K562 (cell line): ENCODE measurements at regions not wholly inside any gene's neighbourhood (a gene's known extent, or its start where the extent isn't known, plus 50 kb on each side); places are given as distances from the start of the nearest gene placed in this dataset.

ENCODE experiments used
- ATAC-seq: fragments of 200-7000 bp; cut with Tn5 transposase; 3 replicates; pipeline ENCODE4 v1.9.1; 2020; ENCODE audit warnings: moderate library complexity
- BruUV-seq: library from RNA; stranded (reverse); fragments of 400-500 nt; replicated peaks from 2 replicates; lab custom pipeline; 2021; lab: Mats Ljungman, UMichigan
- CTCF ChIA-PET: fragments of 300-600 bp; formaldehyde crosslinking; extraction: SDS; loops from one replicate; lab custom pipeline; 2021; ENCODE audit warnings: low intra/inter-chr PET ratio; lab: Yijun Ruan, JAX
- POLR2A ChIA-PET: fragments of 300-600, 350-650 bp; sonication (Branson Sonifier 250); formaldehyde crosslinking; extraction: SDS; loops from one replicate; lab custom pipeline; 2021; ENCODE audit warnings: antibody characterized with exemption, inconsistent platforms; lab: Yijun Ruan, JAX
- DNase-seq, 4 experiments: peaks; one replicate each; pipeline versions ENCODE4 v3.0.0 to v3.0.0-alpha.2; 2011 to 2018; ENCODE audit warnings: low spot score in 3 of 4, mixed read lengths in 3 of 4; ENCODE audit errors: extremely low read depth in 1 of 4
- FAIRE-seq: peaks from 2 replicates; lab custom pipeline; 2011; peaks lifted over from hg19 to GRCh38; lab: Jason Lieb, UNC
- H2AFZ ChIP-seq: 2 replicates; pipeline ENCODE4 v1.6.0; 2011; ENCODE audit warnings: low read depth, low read length, control low read depth, inconsistent platforms
- H3K27ac ChIP-seq: fragments of 200-600 bp; 3 replicates; pipeline ENCODE4 v1.8.0; 2011; ENCODE audit warnings: low read depth, mild to moderate bottlenecking, control low read depth, inconsistent platforms, low read length, moderate library complexity, mixed read lengths; ENCODE audit errors: extremely low read depth
- H3K27me3 ChIP-seq, 2 experiments: fragments of 300-600 bp in 1 of 2; 2 replicates in 1 of 2; 3 replicates in 1 of 2; pipeline versions ENCODE4 v1.6.0 to v1.8.0; 2011; ENCODE audit warnings: inconsistent platforms in 2 of 2, low read length in 2 of 2, mild to moderate bottlenecking in 1 of 2, mixed read lengths in 1 of 2, moderate library complexity in 1 of 2; ENCODE audit not compliant: control insufficient read depth in 2 of 2, insufficient read depth in 2 of 2
- H3K36me3 ChIP-seq: fragments of 300-600 bp; 3 replicates; pipeline ENCODE4 v1.8.0; 2011; ENCODE audit warnings: mild to moderate bottlenecking, low read length, inconsistent platforms; ENCODE audit not compliant: control insufficient read depth, insufficient read depth
- H3K4me1 ChIP-seq, 2 experiments: fragments of 200-600 bp in 1 of 2; replicated peaks in 1 of 2; 2 replicates in 1 of 2; 3 replicates in 1 of 2; pipeline versions ENCODE4 v1.5.1 to v1.8.0; 2011; ENCODE audit warnings: inconsistent platforms in 2 of 2, low read length in 2 of 2, mild to moderate bottlenecking in 1 of 2, mixed read lengths in 1 of 2, moderate library complexity in 1 of 2; ENCODE audit not compliant: control insufficient read depth in 2 of 2, insufficient read depth in 2 of 2
- H3K4me2 ChIP-seq: 2 replicates; pipeline ENCODE4 v1.6.1; 2011; ENCODE audit warnings: low read length, control low read depth, inconsistent platforms, mixed read lengths; ENCODE audit not compliant: insufficient read depth
- H3K4me3 ChIP-seq: fragments of 200-600 bp; sonication (generic), shearing (Covaris generic); 2 replicates; pipeline ENCODE4 v1.5.1; 2016; ENCODE audit warnings: control low read depth, inconsistent platforms
- H3K79me2 ChIP-seq: fragments of 200-600 bp; 3 replicates; pipeline ENCODE4 v1.8.0; 2011; ENCODE audit warnings: low read length, inconsistent platforms; ENCODE audit not compliant: control insufficient read depth, insufficient read depth
- H3K9ac ChIP-seq, 2 experiments: 2 replicates each; pipeline versions ENCODE4 v1.6.0 to v1.6.1; 2011; ENCODE audit warnings: low read depth in 2 of 2, low read length in 2 of 2, control low read depth in 1 of 2, inconsistent platforms in 1 of 2, mild to moderate bottlenecking in 1 of 2, mixed read lengths in 1 of 2; ENCODE audit not compliant: insufficient read depth in 1 of 2
- H3K9me1 ChIP-seq: one replicate; pipeline ENCODE4 v1.6.0; 2011; ENCODE audit warnings: inconsistent platforms, mild to moderate bottlenecking, low read length, moderate library complexity; ENCODE audit not compliant: control insufficient read depth, insufficient read depth
- H3K9me3 ChIP-seq: replicated peaks from 2 replicates; pipeline ENCODE4 v1.5.1; 2011; ENCODE audit warnings: low read depth, low read length, inconsistent platforms; ENCODE audit not compliant: control insufficient read depth, insufficient read depth
- H4K20me1 ChIP-seq: replicated peaks from 2 replicates; pipeline ENCODE4 v1.6.1; 2011; ENCODE audit warnings: low read length, inconsistent platforms, mixed read lengths; ENCODE audit not compliant: control insufficient read depth, insufficient read depth
- CSDE1 ChIP-seq, 2 experiments: fragments of 450-650 bp; IDR thresholded peaks; 2 replicates each; pipeline ENCODE4 v1.6.1; 2016; ENCODE audit warnings: mild to moderate bottlenecking in 1 of 2
- KAT7 ChIP-seq: sonication (generic); formaldehyde crosslinking; IDR thresholded peaks from 2 replicates; pipeline ENCODE4 v1.8.0; 2022; ENCODE audit warnings: missing genetic modification reagents, mild to moderate bottlenecking, borderline replicate concordance
- MCM7 ChIP-seq, 2 experiments: fragments of 450-650 bp; IDR thresholded peaks; 2 replicates each; pipeline ENCODE4 v1.6.1; 2016 to 2018
- MEF2D ChIP-seq: conservative IDR thresholded peaks from 2 replicates; pipeline ENCODE4 v1.6.1; 2016; ENCODE audit warnings: low read depth, missing genetic modification characterization, missing compliant biosample characterization
- MYBL2 ChIP-seq, 2 experiments: fragments of 450-650 bp in 1 of 2; sonication (generic) in 1 of 2; formaldehyde crosslinking in 1 of 2; IDR thresholded peaks; 2 replicates each; pipeline versions ENCODE4 v1.6.1 to v1.8.1; 2017 to 2022; ENCODE audit warnings: borderline replicate concordance in 1 of 2, inconsistent platforms in 1 of 2, low read depth in 1 of 2, mild to moderate bottlenecking in 1 of 2, missing genetic modification reagents in 1 of 2, moderate library complexity in 1 of 2
- PPARD ChIP-seq: fragments of 250-450 bp; sonication (Bioruptor Pico); IDR thresholded peaks from 2 replicates; pipeline ENCODE4 v1.8.0; 2022; ENCODE audit warnings: inconsistent platforms, mild to moderate bottlenecking, moderate library complexity
- SAFB ChIP-seq: fragments of 200-400 bp; formaldehyde crosslinking; IDR thresholded peaks from 2 replicates; pipeline ENCODE4 v1.6.1; 2017; ENCODE audit warnings: low read depth, low read length, borderline replicate concordance
- WGBS: fragments of 100-300 bp; shearing (Covaris generic); methylation state at CpG from one replicate; pipeline ENCODE4 v1.1.6; 2016; ENCODE audit warnings: low coverage, mixed read lengths; ENCODE audit not compliant: insufficient coverage; ENCODE audit errors: missing lambda C conversion rate; 5-methylcytosine and 5-hydroxymethylcytosine counted together
- in situ Hi-C: fragments of 300-500 bp; cut with MboI; formaldehyde crosslinking; loops from 4 replicates; pipeline ENCODE4 v1.15.0; 2018; ENCODE audit warnings: inconsistent platforms, mixed read lengths
- intact Hi-C: fragments of 100-400 bp; cut with micrococcal nuclease; formaldehyde crosslinking; loops from 2 replicates; pipeline ENCODE4 v1.14.2; 2022
- TF ChIP-seq, protein P1 (sequence below): fragments of 250-450 bp; sonication (Bioruptor Pico); IDR thresholded peaks from 2 replicates; pipeline ENCODE4 v1.8.0; 2022; ENCODE audit warnings: moderate library complexity, mild to moderate bottlenecking, inconsistent platforms

DNA sequence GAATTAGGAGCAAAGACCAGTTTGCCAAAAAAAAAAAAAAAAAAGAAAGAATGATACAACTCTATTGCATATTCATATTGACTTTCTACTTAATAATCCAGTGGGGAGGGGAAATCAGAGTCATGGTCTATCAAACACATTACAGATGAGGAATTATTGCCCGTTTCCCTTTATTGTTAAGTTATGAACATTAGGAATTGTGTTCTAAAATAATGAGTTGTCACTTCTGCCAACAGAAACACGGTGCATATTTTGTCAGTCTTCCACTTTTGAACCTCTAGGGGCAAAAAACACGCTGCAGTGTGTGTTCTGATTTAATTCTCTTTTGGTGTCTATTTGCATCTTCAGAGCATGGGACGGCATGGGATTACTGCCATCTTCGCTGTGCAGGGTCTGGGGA lies 115.7 kb upstream of the RHOBTB1 start (continued):
- no peak for TF ChIP-seq KAT7 (CRISPR knock-in tag)
- TF ChIP-seq CSDE1 (IDR thresholded peaks at IDR 0.05): no peak

DNA sequence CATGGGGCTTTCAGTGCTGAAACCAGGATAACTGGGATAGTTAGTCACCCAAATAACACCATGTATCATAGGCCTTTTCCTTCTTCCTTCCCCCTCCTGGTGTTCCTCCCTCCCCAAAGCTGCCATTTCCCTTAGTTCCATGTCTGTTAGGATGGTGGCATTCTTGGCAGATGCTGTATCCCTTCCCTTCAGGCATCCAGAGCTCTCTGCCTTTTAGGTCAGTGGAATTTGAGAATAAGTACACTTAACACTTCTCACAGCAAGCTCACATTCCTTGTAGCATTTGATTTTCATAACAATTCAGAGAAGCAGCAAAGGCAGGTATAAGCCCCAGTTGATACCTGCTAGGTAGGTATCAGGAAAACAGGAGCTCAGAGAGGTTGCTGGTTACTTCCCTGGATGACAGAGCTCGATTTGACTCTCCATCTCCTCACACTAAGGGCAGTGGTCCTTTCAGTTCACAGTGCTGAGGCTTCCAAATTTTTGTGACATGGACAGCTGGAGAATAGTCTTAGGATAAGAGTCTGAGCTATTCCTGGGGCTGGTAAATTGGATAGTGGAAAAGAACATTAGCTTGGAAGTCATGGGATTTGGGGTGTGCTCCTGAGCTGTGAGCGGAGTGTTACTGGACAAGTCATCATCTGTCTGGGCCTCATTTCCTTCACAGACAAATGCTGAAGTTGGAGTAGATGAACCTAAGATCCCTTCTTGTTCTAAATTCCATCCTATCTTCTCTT lies 108.7 kb upstream of the RHOBTB1 start:
- H3K4me3 ChIP-seq: no peak overlapping the region
- FAIRE-seq (no peak), ATAC-seq (no peak), DNase-seq (no peak)
- no peaks in the 10 kb centered on the region for H3K79me2 ChIP-seq
- no peak for TF ChIP-seq PPARD (CRISPR knock-in tag)
- no peak for TF ChIP-seq MEF2D
- no peak for TF ChIP-seq SAFB
- no peak for TF ChIP-seq MCM7 (IDR thresholded peaks at IDR 0.05)
- TF ChIP-seq, protein P1, sequence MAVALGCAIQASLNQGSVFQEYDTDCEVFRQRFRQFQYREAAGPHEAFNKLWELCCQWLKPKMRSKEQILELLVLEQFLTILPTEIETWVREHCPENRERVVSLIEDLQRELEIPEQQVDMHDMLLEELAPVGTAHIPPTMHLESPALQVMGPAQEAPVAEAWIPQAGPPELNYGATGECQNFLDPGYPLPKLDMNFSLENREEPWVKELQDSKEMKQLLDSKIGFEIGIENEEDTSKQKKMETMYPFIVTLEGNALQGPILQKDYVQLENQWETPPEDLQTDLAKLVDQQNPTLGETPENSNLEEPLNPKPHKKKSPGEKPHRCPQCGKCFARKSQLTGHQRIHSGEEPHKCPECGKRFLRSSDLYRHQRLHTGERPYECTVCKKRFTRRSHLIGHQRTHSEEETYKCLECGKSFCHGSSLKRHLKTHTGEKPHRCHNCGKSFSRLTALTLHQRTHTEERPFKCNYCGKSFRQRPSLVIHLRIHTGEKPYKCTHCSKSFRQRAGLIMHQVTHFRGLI (CRISPR knock-in tag): no peak
- TF ChIP-seq MYBL2 (IDR thresholded peaks at IDR 0.05; ENCODE audit: low read depth): no peak
- no peak for TF ChIP-seq MYBL2 (CRISPR knock-in tag; IDR thresholded peaks at IDR 0.05; ENCODE audit: borderline replicate concordance)
- H3K27ac ChIP-seq: no peak overlapping the region
- no peaks in the 10 kb centered on the region for H3K9me1 ChIP-seq
- H3K36me3 ChIP-seq: no peaks in the 10 kb centered on the region
- intact Hi-C loops: no loop called here
- no peaks in the 10 kb centered on the region for H4K20me1 ChIP-seq
- no TSS peak for BruUV-seq
- H3K4me2 ChIP-seq: no peak overlapping the region
- POLR2A ChIA-PET: interaction anchor here (0.8 to 2.0 kb wide), 3 partner anchors 11 to 790 kb away, joined by 3 to 8 read pairs (median 3); no protein-coding TSS in a partner anchor
- WGBS: 33% methylated on average over 2 of the region's 2 CpGs
- H3K9me3 ChIP-seq: no peaks in the 10 kb centered on the region
- H3K9ac ChIP-seq: no peak overlapping the region
- H2AFZ ChIP-seq: no peak overlapping the region
- no peaks in the 10 kb centered on the region for H3K4me1 ChIP-seq
- no peaks in the 10 kb centered on the region; a peak in 1 of 5 replicates for H3K27me3 ChIP-seq
- in situ Hi-C loops: no loop called here
- CTCF ChIA-PET: no interaction called here
